ENCODE measurements at regions not wholly inside any gene's neighbourhood (a gene's known extent, or its start where the extent isn't known, plus 50 kb on each side); places are given as distances from the start of the nearest gene placed in this dataset.

DNA sequence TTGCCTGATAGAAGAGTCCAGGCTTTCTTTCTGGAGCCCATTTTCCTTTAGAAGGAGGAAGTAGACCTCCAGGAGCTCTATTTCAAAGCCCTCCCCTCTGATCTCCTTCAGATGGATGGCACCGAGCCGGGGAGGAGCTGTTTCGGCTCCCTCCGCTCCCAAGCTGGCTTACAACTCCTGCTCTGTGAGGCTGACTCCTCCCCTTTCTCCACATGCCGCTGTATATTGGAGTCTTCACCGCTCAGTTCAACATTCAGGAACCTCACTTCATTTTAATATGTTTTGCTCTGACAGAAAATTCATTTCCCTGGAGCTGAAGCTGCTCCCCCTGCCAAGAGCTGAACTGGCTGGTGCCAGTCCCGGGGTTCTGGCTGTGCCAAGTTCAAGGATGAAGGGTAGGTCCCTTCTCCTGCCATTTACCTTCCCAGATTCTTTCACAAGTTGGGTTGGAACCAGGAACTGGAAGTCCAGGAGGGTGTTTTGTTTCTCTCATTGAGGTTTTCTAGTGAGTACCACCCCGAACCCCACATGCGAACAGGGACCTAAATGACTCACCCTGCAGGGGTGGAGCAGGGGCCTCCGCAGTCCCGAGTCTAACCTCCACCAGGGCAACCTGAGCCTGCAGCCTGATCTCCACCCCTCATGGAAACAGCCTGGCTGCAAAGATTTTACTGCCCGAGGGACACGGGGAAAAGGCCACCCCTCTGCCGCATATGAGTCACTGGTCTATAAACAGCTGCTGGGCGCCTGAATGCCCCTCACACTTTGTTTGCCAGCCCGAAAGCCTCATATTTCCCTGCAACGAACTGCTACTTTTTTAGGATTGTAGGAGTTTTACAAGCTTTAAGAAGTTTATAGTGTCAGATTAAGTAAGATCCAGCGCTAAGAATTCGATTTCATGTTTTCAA lies 68.6 kb upstream of the FOXA2 start:
- no peaks in the 10 kb centered on the region for H3K27me3 ChIP-seq (replicated peaks in 1 of 2; ENCODE audit: control insufficient read depth in 2 of 2, insufficient read depth in 2 of 2, low read length in 1 of 2)
- no peak overlapping the region for H3K4me3 ChIP-seq
- ChIA-PET POLR2A (no interaction called here), CTCF (no interaction called here), RAD21 (ENCODE audit: unreplicated experiment) (no interaction called here), SMC1A (ENCODE audit: uncharacterized antibody, unreplicated experiment) (no interaction called here)
- no peak overlapping the region for H3K9ac ChIP-seq (ENCODE audit: control insufficient read depth, insufficient read depth, low read length)
- no peak overlapping the region for H3K4me2 ChIP-seq (ENCODE audit: control insufficient read depth, insufficient read depth)
- no peaks in the 10 kb centered on the region for H3K79me2 ChIP-seq (ENCODE audit: control insufficient read depth, insufficient read depth, low read length)
- no peaks in the 10 kb centered on the region for H4K20me1 ChIP-seq (ENCODE audit: control insufficient read depth, insufficient read depth)
- in situ Hi-C loops (cut with MboI), result no loop called here
- ATAC-seq (no peak), FAIRE-seq (no peak), DNase-seq (ENCODE audit: low read depth, low spot score) (no peak)
- H2AFZ ChIP-seq (ENCODE audit: control insufficient read depth, low read depth, low read length), result no peak overlapping the region
- H3K4me1 ChIP-seq (ENCODE audit: control insufficient read depth, insufficient read depth, low read length), result no peaks in the 10 kb centered on the region
- no peak overlapping the region for H3K27ac ChIP-seq (ENCODE audit: control insufficient read depth, insufficient read depth)
- no peaks in the 10 kb centered on the region for H3K9me3 ChIP-seq (replicated peaks; ENCODE audit: control insufficient read depth, insufficient read depth, low read length)
- intact Hi-C loops (cut with micrococcal nuclease; ENCODE audit: unreplicated experiment), result no loop called here
- BruUV-seq (replicated peaks), result no TSS peak
- 44% methylated on average over 19 of the region's 19 CpGs for WGBS (ENCODE audit: insufficient coverage, insufficient replicate concordance, low lambda C conversion rate, missing lambda C conversion rate)
- no peaks in the 10 kb centered on the region for H3K36me3 ChIP-seq (ENCODE audit: control insufficient read depth in 2 of 2, insufficient read depth in 2 of 2, low read length in 1 of 2)
- no peak for TF ChIP-seq GABPA (IDR thresholded peaks at IDR 0.05; ENCODE audit: low read depth)
- no peak for TF ChIP-seq CHD2 (IDR thresholded peaks at IDR 0.05; ENCODE audit: borderline replicate concordance, low read depth, low read length)
- no peak for TF ChIP-seq ATF7 (IDR thresholded peaks at IDR 0.05; ENCODE audit: low read depth)
- no peak for TF ChIP-seq SIN3A (IDR thresholded peaks at IDR 0.05; ENCODE audit: low read depth, low read length)
- no peak for TF ChIP-seq NFXL1 (IDR thresholded peaks at IDR 0.05; ENCODE audit: borderline replicate concordance)
- TF ChIP-seq SREBF2 (IDR thresholded peaks at IDR 0.05; ENCODE audit: low read length), result no peak
- TF ChIP-seq MEF2A (IDR thresholded peaks at IDR 0.05; ENCODE audit: insufficient read depth, low read depth, low read length), result no peak
- TF ChIP-seq ASH2L (IDR thresholded peaks at IDR 0.05; ENCODE audit: borderline replicate concordance, low read depth), result no peak
- TF ChIP-seq KAT2A (conservative IDR thresholded peaks at IDR 0.05; ENCODE audit: control insufficient read depth, low read depth, low read length), result no peak
- TF ChIP-seq, protein P1, sequence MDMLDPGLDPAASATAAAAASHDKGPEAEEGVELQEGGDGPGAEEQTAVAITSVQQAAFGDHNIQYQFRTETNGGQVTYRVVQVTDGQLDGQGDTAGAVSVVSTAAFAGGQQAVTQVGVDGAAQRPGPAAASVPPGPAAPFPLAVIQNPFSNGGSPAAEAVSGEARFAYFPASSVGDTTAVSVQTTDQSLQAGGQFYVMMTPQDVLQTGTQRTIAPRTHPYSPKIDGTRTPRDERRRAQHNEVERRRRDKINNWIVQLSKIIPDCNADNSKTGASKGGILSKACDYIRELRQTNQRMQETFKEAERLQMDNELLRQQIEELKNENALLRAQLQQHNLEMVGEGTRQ (IDR thresholded peaks at IDR 0.05; ENCODE audit: borderline replicate concordance, low read depth, low read length), result no peak
- no peak for TF ChIP-seq EP300 (IDR thresholded peaks at IDR 0.05; ENCODE audit: borderline replicate concordance in 1 of 2, control insufficient read depth in 1 of 2, low read depth in 2 of 2, low read length in 2 of 2)
- TF ChIP-seq, protein P2, sequence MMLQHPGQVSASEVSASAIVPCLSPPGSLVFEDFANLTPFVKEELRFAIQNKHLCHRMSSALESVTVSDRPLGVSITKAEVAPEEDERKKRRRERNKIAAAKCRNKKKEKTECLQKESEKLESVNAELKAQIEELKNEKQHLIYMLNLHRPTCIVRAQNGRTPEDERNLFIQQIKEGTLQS (IDR thresholded peaks at IDR 0.05; ENCODE audit: borderline replicate concordance, extremely low read depth, low read depth, low read length), result no peak
- no peak for TF ChIP-seq ZNF622 (IDR thresholded peaks at IDR 0.05)
- no peak for TF ChIP-seq CHD1 (IDR thresholded peaks at IDR 0.05; ENCODE audit: low read depth, low read length)
- TF ChIP-seq, protein P3, sequence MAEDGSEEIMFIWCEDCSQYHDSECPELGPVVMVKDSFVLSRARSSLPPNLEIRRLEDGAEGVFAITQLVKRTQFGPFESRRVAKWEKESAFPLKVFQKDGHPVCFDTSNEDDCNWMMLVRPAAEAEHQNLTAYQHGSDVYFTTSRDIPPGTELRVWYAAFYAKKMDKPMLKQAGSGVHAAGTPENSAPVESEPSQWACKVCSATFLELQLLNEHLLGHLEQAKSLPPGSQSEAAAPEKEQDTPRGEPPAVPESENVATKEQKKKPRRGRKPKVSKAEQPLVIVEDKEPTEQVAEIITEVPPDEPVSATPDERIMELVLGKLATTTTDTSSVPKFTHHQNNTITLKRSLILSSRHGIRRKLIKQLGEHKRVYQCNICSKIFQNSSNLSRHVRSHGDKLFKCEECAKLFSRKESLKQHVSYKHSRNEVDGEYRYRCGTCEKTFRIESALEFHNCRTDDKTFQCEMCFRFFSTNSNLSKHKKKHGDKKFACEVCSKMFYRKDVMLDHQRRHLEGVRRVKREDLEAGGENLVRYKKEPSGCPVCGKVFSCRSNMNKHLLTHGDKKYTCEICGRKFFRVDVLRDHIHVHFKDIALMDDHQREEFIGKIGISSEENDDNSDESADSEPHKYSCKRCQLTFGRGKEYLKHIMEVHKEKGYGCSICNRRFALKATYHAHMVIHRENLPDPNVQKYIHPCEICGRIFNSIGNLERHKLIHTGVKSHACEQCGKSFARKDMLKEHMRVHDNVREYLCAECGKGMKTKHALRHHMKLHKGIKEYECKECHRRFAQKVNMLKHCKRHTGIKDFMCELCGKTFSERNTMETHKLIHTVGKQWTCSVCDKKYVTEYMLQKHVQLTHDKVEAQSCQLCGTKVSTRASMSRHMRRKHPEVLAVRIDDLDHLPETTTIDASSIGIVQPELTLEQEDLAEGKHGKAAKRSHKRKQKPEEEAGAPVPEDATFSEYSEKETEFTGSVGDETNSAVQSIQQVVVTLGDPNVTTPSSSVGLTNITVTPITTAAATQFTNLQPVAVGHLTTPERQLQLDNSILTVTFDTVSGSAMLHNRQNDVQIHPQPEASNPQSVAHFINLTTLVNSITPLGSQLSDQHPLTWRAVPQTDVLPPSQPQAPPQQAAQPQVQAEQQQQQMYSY (CRISPR knock-in tag; IDR thresholded peaks at IDR 0.05), result no peak
- no peak for TF ChIP-seq HDAC6 (IDR thresholded peaks at IDR 0.05; ENCODE audit: unreplicated experiment)
- no peak for TF ChIP-seq IRF4 (IDR thresholded peaks at IDR 0.05; ENCODE audit: low read depth, low read length)
- TF ChIP-seq, protein P4, sequence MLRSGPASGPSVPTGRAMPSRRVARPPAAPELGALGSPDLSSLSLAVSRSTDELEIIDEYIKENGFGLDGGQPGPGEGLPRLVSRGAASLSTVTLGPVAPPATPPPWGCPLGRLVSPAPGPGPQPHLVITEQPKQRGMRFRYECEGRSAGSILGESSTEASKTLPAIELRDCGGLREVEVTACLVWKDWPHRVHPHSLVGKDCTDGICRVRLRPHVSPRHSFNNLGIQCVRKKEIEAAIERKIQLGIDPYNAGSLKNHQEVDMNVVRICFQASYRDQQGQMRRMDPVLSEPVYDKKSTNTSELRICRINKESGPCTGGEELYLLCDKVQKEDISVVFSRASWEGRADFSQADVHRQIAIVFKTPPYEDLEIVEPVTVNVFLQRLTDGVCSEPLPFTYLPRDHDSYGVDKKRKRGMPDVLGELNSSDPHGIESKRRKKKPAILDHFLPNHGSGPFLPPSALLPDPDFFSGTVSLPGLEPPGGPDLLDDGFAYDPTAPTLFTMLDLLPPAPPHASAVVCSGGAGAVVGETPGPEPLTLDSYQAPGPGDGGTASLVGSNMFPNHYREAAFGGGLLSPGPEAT (IDR thresholded peaks at IDR 0.05; ENCODE audit: low read depth), result no peak

All from GM12878 (cell line).